Activated CD4-positive, alpha-beta T cell treated with anti-CD3 and anti-CD28 coated beads for 36 hours (primary cell): ENCODE measurements at regions not wholly inside any gene's neighbourhood (a gene's known extent, or its start where the extent isn't known, plus 50 kb on each side); places are given as distances from the start of the nearest gene placed in this dataset.
"Not testable (repeated sequence)": the region's sequence is repeated elsewhere in the genome, so short reads cannot be mapped to it uniquely, and the experiment has no call there.

Experiments used
- ATAC-seq: fragments of 200-7000 bp; cut with Tn5 transposase; one replicate; pipeline ENCODE4 v1.10.0; 2021; ENCODE audit warnings: mild to moderate bottlenecking, moderate library complexity
- CTCF ChIA-PET: fragments of 350-600 bp; sonication (Branson Sonifier 250); formaldehyde crosslinking; loops from one replicate; lab custom pipeline; 2021; ENCODE audit warnings: antibody characterized with exemption; lab: Charles Lee
- POLR2A ChIA-PET: fragments of 350-600 bp; sonication (Branson Sonifier 250); formaldehyde crosslinking; loops from one replicate; lab custom pipeline; 2021; ENCODE audit warnings: antibody characterized with exemption, inconsistent platforms; lab: Charles Lee
- DNase-seq: peaks from one replicate; pipeline ENCODE4 v3.0.0-alpha.2; 2020
- H3K27ac Mint-ChIP-seq: one replicate; pipeline ENCODE4 v1.8.0; 2021; ENCODE audit warnings: mixed read lengths
- H3K27me3 Mint-ChIP-seq: one replicate; pipeline ENCODE4 v1.8.0; 2021; ENCODE audit warnings: mixed read lengths
- H3K36me3 Mint-ChIP-seq: one replicate; pipeline ENCODE4 v1.8.0; 2021; ENCODE audit warnings: low read depth, mixed read lengths
- H3K4me1 Mint-ChIP-seq: one replicate; pipeline ENCODE4 v1.8.0; 2021; ENCODE audit warnings: mixed read lengths
- H3K4me3 Mint-ChIP-seq: one replicate; pipeline ENCODE4 v1.8.0; 2021; ENCODE audit warnings: mild to moderate bottlenecking, moderate library complexity, mixed read lengths
- H3K9me3 Mint-ChIP-seq: one replicate; pipeline ENCODE4 v1.8.0; 2021; ENCODE audit warnings: low read depth, mixed read lengths
- intact Hi-C, 2 experiments: fragments of 100-400 bp; cut with DNase I in 1 of 2; cut with micrococcal nuclease in 1 of 2; formaldehyde crosslinking; loops; one replicate each; pipeline versions ENCODE4 v1.14.2 to v1.15.1; 2022 to 2024; cut with DNase I, micrococcal nuclease

DNA sequence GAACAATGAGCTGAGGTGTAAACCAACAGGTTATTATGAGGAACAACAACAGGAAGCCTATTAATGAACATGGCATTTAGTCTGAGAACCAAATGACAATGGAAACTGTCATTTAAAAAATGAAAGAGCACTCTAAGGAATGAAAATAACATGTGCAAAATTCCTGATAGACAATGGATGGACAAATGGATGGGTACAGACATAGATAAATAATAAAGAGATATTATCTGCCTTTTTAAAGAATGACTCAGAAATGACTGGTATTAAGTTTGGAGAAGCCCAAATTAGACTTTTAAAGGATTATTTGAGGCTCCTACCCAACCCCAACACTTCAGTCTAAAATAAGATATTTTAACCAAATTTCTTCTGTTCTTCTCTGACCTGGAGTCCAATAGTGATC, 650.5 kb upstream of the ZNF385D start:
- intact Hi-C loops: no loop called here
- Mint-ChIP-seq H3K36me3 (no peaks in the 10 kb centered on the region), H3K9me3 (peaks cover 8% of the 10 kb centered on the region), H3K4me1 (no peaks in the 10 kb centered on the region), H3K27me3 (no peaks in the 10 kb centered on the region), H3K4me3 (no peak overlapping the region), H3K27ac (no peak overlapping the region)
- ChIA-PET CTCF (no interaction called here), POLR2A (no interaction called here)
- ATAC-seq: no peak
- DNase-seq: no peak

DNA sequence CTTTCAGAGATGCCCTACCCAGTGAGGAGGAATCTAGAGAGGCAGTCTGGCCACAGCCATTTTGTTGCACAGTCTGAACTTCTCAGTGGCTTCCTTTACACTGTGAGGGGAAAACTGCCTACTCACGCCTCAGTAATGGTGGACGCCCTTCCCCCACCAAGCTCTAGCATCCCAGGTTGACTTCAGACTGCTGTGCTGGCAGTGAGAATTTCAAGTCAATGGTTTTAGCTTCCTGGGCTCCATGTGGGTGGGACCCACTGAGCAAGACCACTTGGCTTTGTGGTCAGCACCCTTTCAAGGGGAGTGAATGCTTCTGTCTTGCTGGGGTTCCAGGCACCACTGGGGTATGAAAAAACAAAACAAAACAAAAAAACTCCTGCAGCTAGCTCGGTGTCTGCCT, 663.2 kb upstream of the ZNF385D start:
- Mint-ChIP-seq H3K4me3 (no peak overlapping the region), H3K9me3 (peaks cover 1% of the 10 kb centered on the region), H3K4me1 (no peaks in the 10 kb centered on the region), H3K27ac (no peak overlapping the region), H3K27me3 (no peaks in the 10 kb centered on the region), H3K36me3 (no peaks in the 10 kb centered on the region)
- ATAC-seq (no peak), DNase-seq (no peak)
- ChIA-PET POLR2A (no interaction called here), CTCF (no interaction called here)
- intact Hi-C loops: no loop called here

DNA sequence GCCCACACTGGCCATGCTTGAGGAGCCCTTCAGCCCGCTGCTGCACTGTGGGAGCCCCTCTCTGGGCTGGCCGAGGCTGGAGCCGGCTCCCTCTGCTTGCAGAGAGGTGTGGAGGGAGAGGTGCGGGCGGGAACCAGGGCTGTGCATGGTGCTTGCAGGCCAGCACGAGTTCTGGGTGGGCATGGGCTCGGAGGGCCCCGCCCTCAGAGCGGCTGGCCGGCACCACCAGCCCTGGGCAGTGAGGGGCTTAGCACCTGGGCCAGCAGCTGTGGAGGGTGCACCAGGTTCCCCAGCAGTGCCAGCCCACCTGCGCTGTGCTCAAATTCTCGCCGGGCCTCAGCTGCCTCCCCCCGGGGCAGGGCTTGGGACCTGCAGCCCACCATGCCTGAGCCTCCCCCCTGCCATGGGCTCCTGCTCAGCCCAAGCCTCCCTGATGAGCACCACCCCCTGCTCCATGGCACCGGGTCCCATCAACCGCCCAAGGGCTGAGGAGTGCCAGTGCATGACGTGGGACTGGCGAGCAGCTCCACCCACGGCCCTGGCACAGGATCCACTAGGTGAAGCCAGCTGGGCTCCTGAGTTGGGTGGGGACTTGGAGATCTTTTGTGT, 665.9 kb upstream of the ZNF385D start:
- H3K4me1 Mint-ChIP-seq, intact Hi-C loops, DNase-seq, H3K27ac Mint-ChIP-seq, H3K9me3 Mint-ChIP-seq, H3K27me3 Mint-ChIP-seq, ATAC-seq, H3K4me3 Mint-ChIP-seq, H3K36me3 Mint-ChIP-seq, POLR2A ChIA-PET: not testable (repeated sequence)
- CTCF ChIA-PET: interaction anchor here (0.6 kb wide), 1 partner anchor 21 kb away, joined by 3 read pairs; no protein-coding TSS in a partner anchor

DNA sequence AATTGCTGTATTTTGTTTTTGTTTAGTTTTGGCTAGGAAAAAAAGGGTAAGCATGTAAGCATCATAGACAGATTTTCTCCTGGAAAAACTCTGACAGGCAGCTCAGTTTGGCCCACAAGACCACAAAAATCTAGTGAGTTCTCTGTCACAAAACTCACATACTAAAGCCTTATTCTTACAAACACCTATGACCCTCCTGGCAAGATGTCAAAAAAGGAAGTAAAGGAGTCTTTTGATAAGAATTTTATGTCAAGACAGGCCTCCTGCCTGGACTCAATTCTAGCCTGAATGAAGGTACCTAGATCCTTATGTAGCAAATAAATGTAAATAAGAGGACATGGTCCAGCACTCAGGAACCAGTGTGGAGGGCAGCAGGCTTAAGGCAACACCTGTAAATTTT, 668.3 kb upstream of the ZNF385D start:
- Mint-ChIP-seq H3K27ac (no peak overlapping the region), H3K4me3 (no peak overlapping the region), H3K27me3 (no peaks in the 10 kb centered on the region), H3K9me3 (no peaks in the 10 kb centered on the region), H3K4me1 (no peaks in the 10 kb centered on the region), H3K36me3 (no peaks in the 10 kb centered on the region)
- POLR2A ChIA-PET: no interaction called here
- ATAC-seq (no peak), DNase-seq (no peak)
- intact Hi-C loops: no loop called here
- CTCF ChIA-PET: no interaction called here

DNA sequence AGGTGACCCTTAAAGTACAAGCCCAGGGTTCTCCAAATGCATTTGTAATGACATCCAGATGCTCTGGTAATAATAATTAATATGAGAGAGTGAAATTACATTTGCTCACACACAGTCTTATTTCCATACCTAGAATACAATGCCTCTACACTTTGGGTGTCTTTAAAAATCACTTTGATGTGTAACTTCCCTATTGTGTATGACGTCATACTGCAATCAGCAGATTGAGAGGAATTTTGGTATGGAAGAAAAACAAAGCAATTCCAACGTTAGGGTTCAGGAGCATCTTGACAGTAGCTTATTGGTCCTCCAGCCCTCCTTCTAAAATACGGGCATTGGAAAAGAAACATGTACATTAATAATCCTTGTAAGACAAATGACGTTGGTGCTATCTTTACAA, 670.6 kb upstream of the ZNF385D start:
- Mint-ChIP-seq H3K27ac (no peak overlapping the region), H3K9me3 (no peaks in the 10 kb centered on the region), H3K27me3 (no peaks in the 10 kb centered on the region), H3K36me3 (no peaks in the 10 kb centered on the region), H3K4me3 (no peak overlapping the region), H3K4me1 (no peaks in the 10 kb centered on the region)
- ATAC-seq (no peak), DNase-seq (no peak)
- ChIA-PET POLR2A (no interaction called here), CTCF (no interaction called here)
- intact Hi-C loops: no loop called here

DNA sequence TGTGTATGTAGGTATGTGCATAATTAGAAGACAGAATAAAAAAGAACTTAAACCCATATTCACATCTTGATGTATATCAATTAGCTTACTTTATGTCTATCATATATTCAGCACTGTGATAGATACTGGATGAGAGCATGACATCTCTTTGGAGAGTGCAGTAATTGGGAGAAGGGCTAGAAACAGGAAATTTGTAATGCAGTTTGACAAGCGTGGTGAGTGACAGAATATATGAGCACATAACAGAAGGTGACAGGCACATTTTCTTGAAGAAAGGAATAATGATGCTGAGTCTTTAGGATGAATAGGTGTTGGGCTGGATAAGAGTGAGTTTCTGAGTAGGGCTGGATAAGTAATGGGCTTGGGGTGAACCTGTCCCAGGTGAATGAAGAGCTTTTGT, 680.3 kb upstream of the ZNF385D start:
- Mint-ChIP-seq H3K27ac (no peak overlapping the region), H3K27me3 (no peaks in the 10 kb centered on the region), H3K36me3 (no peaks in the 10 kb centered on the region), H3K9me3 (no peaks in the 10 kb centered on the region), H3K4me1 (no peaks in the 10 kb centered on the region), H3K4me3 (no peak overlapping the region)
- CTCF ChIA-PET: no interaction called here
- no peak for DNase-seq
- POLR2A ChIA-PET: no interaction called here
- intact Hi-C loops: no loop called here
- no peak for ATAC-seq

DNA sequence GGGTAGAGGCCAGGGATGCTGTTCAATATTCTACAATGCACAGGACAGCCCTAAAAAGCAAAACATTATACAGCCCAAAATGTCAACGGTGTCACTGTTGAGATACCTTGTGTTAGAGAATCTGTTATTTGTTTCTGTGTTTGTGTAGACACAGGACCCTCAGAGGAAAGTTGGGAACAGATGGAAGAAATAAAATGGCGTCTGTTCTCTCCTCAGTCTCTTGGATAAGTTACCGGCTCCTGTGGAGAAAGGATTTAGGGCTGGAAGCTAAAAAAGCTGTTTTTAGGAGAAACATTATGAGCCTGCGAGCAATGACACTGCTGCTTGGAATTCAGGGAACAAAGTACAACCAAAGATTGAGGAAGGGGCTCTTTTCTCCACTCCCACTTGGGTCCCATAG, 688.6 kb upstream of the ZNF385D start:
- no peak overlapping the region for H3K27ac Mint-ChIP-seq
- H3K9me3 Mint-ChIP-seq: no peaks in the 10 kb centered on the region
- POLR2A ChIA-PET: no interaction called here
- intact Hi-C loops: no loop called here
- no peak overlapping the region for H3K4me3 Mint-ChIP-seq
- no peaks in the 10 kb centered on the region for H3K4me1 Mint-ChIP-seq
- H3K36me3 Mint-ChIP-seq: no peaks in the 10 kb centered on the region
- no peaks in the 10 kb centered on the region for H3K27me3 Mint-ChIP-seq
- DNase-seq (no peak), ATAC-seq (no peak)
- CTCF ChIA-PET: no interaction called here

DNA sequence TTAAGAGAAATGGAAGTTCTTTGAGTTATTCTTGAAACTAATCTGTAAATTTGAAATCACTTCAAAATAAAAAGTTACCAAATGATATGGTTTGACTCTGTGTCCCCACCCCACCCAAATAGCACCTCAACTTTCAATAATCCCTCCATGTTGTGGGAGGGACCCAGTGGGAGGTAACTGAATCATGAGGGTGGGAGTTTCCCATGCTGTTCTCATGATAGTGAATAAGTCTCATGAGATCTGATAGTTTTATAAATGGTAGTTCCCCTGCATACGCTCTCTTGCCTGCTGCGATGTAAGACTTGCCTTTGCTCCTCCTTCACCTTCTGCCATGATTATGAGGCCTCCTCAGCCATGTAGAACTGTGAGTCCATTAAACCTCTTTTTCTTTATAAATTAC, 690.7 kb upstream of the ZNF385D start:
- H3K4me1 Mint-ChIP-seq: no peaks in the 10 kb centered on the region
- CTCF ChIA-PET: no interaction called here
- intact Hi-C loops: no loop called here

DNA sequence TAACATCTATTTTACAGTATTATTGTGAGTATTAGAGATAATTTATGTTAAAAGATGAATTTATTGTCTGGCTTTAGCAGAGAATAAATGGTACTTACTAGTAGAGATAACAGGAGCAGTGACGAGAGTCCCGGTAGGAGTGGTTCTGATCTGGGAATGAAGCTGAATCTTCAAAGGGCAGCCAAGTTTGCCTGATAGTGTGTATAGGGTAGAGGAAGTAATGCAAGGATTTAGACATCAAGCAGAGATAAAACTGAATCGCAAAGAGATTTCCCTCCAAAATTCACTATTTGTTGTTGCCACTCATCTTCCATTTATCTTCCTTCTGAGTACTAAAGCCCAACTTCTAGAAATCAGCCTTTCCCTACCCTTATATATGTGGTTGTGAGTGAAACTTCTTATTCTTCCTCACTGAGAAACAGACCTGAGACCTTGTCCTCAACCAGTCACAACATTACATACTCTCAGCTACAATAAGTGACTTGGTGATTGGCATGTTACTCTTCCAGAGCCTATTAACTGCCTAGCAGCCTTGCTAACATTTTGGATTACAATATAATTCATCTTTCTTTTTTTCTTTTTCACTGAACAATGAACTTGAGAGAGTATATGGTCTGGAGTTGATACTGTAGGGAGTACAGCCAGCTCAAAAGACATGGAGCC, 692.7 kb upstream of the ZNF385D start:
- POLR2A ChIA-PET: no interaction called here
- Mint-ChIP-seq H3K36me3 (no peaks in the 10 kb centered on the region), H3K27ac (no peak overlapping the region), H3K4me3 (no peak overlapping the region), H3K4me1 (no peaks in the 10 kb centered on the region), H3K27me3 (no peaks in the 10 kb centered on the region), H3K9me3 (no peaks in the 10 kb centered on the region)
- ATAC-seq (no peak), DNase-seq (no peak)
- intact Hi-C loops: no loop called here
- CTCF ChIA-PET: interaction anchor here (0.6 kb wide), 1 partner anchor 134 kb away, joined by 3 read pairs; no protein-coding TSS in a partner anchor

More for the DNA sequence above, 690.7 kb upstream of the ZNF385D start:
- ATAC-seq (no peak), DNase-seq (no peak)
- Mint-ChIP-seq H3K4me3 (no peak overlapping the region), H3K27me3 (no peaks in the 10 kb centered on the region), H3K9me3 (no peaks in the 10 kb centered on the region), H3K36me3 (no peaks in the 10 kb centered on the region), H3K27ac (no peak overlapping the region)
- POLR2A ChIA-PET: no interaction called here

DNA sequence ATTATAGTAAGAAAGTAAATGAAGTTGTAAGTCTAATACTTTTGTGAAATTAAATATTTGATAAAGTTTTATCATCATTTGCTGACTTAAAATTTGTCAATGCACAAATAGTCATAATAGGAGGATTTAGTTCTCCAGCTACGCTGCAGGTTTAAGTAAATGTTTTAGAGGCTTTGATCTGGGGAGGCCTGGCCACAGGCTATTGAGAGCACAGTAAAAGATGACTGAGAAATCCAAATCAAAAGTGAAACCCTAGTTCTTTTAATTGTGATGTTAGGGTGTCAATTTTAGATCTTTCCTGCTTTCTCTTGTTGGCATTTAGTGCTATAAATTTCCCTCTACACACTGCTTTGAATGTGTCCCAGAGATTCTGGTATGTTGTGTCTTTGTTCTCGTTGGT, 694.3 kb upstream of the ZNF385D start:
- DNase-seq, H3K27me3 Mint-ChIP-seq, H3K4me3 Mint-ChIP-seq, ATAC-seq, POLR2A ChIA-PET, intact Hi-C loops, H3K9me3 Mint-ChIP-seq, CTCF ChIA-PET, H3K4me1 Mint-ChIP-seq, H3K27ac Mint-ChIP-seq, H3K36me3 Mint-ChIP-seq: not testable (repeated sequence)

DNA sequence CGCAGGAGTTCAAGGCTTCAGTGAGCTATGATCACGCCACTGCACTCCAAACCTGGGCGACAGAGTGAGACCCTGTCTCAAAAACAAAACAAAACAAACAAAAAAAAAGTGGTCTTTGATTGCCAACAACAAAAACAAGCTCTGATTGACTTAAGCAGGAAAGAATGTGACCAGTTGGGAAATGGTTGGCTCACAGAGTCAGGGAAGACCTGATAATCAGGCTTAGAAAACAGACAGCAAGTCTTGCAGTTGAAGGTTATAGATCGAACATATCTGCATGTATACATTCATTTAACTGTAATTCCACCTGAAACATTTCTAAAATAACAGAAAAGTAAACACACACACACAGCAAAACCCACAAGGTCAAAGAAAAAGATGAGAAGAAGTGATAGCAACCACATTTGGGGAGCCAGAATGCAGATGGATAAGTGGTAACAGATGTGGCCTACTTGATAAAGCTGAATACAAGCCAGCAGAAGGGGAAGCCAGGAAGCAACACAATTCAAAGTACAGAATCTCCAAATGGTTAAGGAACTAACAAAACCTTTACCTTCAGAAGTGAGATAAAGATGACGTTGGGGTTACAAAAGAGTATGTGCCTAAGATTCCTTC, 699.9 kb upstream of the ZNF385D start:
- Mint-ChIP-seq H3K36me3 (no peaks in the 10 kb centered on the region), H3K9me3 (peaks cover 2% of the 10 kb centered on the region), H3K27me3 (no peaks in the 10 kb centered on the region), H3K4me3 (no peak overlapping the region), H3K27ac (no peak overlapping the region), H3K4me1 (no peaks in the 10 kb centered on the region)
- DNase-seq (no peak), ATAC-seq (no peak)
- ChIA-PET POLR2A (no interaction called here), CTCF (interaction anchor here (0.6 kb wide), 1 partner anchor 137 kb away, joined by 3 read pairs; no protein-coding TSS in a partner anchor)
- intact Hi-C loops: no loop called here

DNA sequence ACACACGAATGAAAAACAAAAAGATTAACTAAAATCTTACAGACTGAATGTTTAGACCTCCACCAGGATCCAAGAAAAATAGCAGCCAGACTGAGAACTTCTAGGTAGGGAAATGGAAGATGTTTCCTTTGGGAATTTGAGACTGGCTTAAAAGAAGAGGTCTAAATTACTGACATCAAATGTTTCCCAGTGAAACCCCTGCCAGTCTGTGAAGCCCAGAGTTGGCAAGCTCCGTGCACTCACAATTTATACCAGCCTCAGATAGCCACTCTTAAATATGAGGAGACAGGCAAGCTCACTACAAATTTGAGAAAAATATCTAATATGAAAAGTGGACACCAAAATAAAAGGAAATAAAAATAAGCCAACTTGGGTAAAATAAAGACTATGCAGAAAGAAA, 700.5 kb upstream of the ZNF385D start:
- ChIA-PET CTCF (no interaction called here), POLR2A (no interaction called here)
- DNase-seq (no peak), ATAC-seq (no peak)
- Mint-ChIP-seq H3K9me3 (peaks cover 2% of the 10 kb centered on the region), H3K27me3 (no peaks in the 10 kb centered on the region), H3K4me3 (no peak overlapping the region), H3K27ac (no peak overlapping the region), H3K36me3 (no peaks in the 10 kb centered on the region), H3K4me1 (no peaks in the 10 kb centered on the region)
- intact Hi-C loops: no loop called here
